ENCODE measurements at regions not wholly inside any gene's neighbourhood (a gene's known extent, or its start where the extent isn't known, plus 50 kb on each side); places are given as distances from the start of the nearest gene placed in this dataset.

- no peak for DNase-seq
- H3K4me1 ChIP-seq: no peaks in the 10 kb centered on the region
- H3K9me3 ChIP-seq: peaks cover 0 to 26% (median 6%) of the 10 kb centered on the region in 8 donors
- H3K36me3 ChIP-seq: no peaks in the 10 kb centered on the region
- no peak for TF ChIP-seq POLR2A (IDR thresholded peaks at IDR 0.05)
- no peak for TF ChIP-seq CTCF (IDR thresholded peaks at IDR 0.05 in 8 of 11, conservative IDR thresholded peaks at IDR 0.05 in 3 of 11)
- TF ChIP-seq POLR2AphosphoS5 (IDR thresholded peaks at IDR 0.05): no peak
- H3K27ac ChIP-seq: no peak overlapping the region
- no peaks in the 10 kb centered on the region for H3K27me3 ChIP-seq (replicated peaks in 1 of 7)
- no peak overlapping the region for H3K4me3 ChIP-seq
- intact Hi-C loops (cut with DNase I; ENCODE audit: low total_unique reads): no loop called here
- 56 to 75% (median 68%) methylated on average over 3 of the region's 3 CpGs for WGBS, 5 donors
Observed at GRCh38 chr6:74785236-74785635, 420.6 kb downstream of the COL12A1 start.

GRCh38 chr6:74782346-74782745 is 423.5 kb downstream of the COL12A1 start:
- H3K36me3 ChIP-seq: no peaks in the 10 kb centered on the region
- no peak overlapping the region for H3K4me3 ChIP-seq
- H3K4me1 ChIP-seq: no peaks in the 10 kb centered on the region
- intact Hi-C loops (cut with DNase I; ENCODE audit: low total_unique reads): no loop called here
- 71 to 95% (median 85%) methylated on average over 1 of the region's 1 CpG for WGBS, 5 donors
- peaks cover 0 to 18% (median 6%) of the 10 kb centered on the region in 8 donors for H3K9me3 ChIP-seq
- no peak overlapping the region for H3K27ac ChIP-seq
- no peak for DNase-seq
- H3K27me3 ChIP-seq (replicated peaks in 1 of 7): no peaks in the 10 kb centered on the region
- TF ChIP-seq POLR2AphosphoS5 (IDR thresholded peaks at IDR 0.05) (no peak), POLR2A (IDR thresholded peaks at IDR 0.05) (no peak), CTCF (IDR thresholded peaks at IDR 0.05 in 8 of 11, conservative IDR thresholded peaks at IDR 0.05 in 3 of 11) (no peak)

- Histone ChIP-seq H3K4me1 (no peaks in the 10 kb centered on the region), H3K36me3 (no peaks in the 10 kb centered on the region), H3K27ac (no peak overlapping the region), H3K4me3 (no peak overlapping the region), H3K9me3 (peaks cover 0 to 13% (median 0%) of the 10 kb centered on the region in 8 donors), H3K27me3 (replicated peaks in 1 of 7) (no peaks in the 10 kb centered on the region)
- TF ChIP-seq CTCF (IDR thresholded peaks at IDR 0.05 in 8 of 11, conservative IDR thresholded peaks at IDR 0.05 in 3 of 11) (no peak), POLR2AphosphoS5 (IDR thresholded peaks at IDR 0.05) (no peak), POLR2A (IDR thresholded peaks at IDR 0.05) (no peak)
- DNase-seq: no peak
- intact Hi-C loops (cut with DNase I; ENCODE audit: low total_unique reads): no loop called here
Observed at GRCh38 chr6:74780831-74781230, 425.0 kb downstream of the COL12A1 start.

- Histone ChIP-seq H3K4me1 (no peaks in the 10 kb centered on the region), H3K36me3 (no peaks in the 10 kb centered on the region), H3K4me3 (no peak overlapping the region), H3K27me3 (replicated peaks in 1 of 7) (no peaks in the 10 kb centered on the region), H3K9me3 (peaks cover 0 to 4% (median 0%) of the 10 kb centered on the region in 8 donors), H3K27ac (no peak overlapping the region)
- no peak for TF ChIP-seq CTCF (IDR thresholded peaks at IDR 0.05 in 8 of 11, conservative IDR thresholded peaks at IDR 0.05 in 3 of 11)
- no peak for TF ChIP-seq POLR2A (IDR thresholded peaks at IDR 0.05)
- no peak for TF ChIP-seq POLR2AphosphoS5 (IDR thresholded peaks at IDR 0.05)
- no peak for DNase-seq
- intact Hi-C loops (cut with DNase I; ENCODE audit: low total_unique reads): no loop called here
Observed at GRCh38 chr6:74768738-74769137, 437.1 kb downstream of the COL12A1 start.
